IMR-90 (cell line): ENCODE measurements at regions not wholly inside any gene's neighbourhood (a gene's known extent, or its start where the extent isn't known, plus 50 kb on each side); places are given as distances from the start of the nearest gene placed in this dataset.

Source experiments
- ATAC-seq: fragments of 200-7000 bp; cut with Tn5 transposase; 2 replicates; pipeline ENCODE4 v1.9.1; 2020; ENCODE audit warnings: low read depth, mild to moderate bottlenecking, moderate library complexity
- BruUV-seq: library from RNA; stranded (reverse); fragments of 400-500 nt; replicated peaks from 2 replicates; lab custom pipeline; 2021; lab: Mats Ljungman, UMichigan
- CTCF ChIA-PET: fragments of 300-600 bp; formaldehyde crosslinking; extraction: SDS; loops from one replicate; lab custom pipeline; 2021; ENCODE audit warnings: antibody characterized with exemption; lab: Yijun Ruan, JAX
- POLR2A ChIA-PET: fragments of 300-600 bp; sonication (Branson Sonifier 250); formaldehyde crosslinking; loops from one replicate; lab custom pipeline; 2022; ENCODE audit warnings: antibody characterized with exemption; ENCODE audit not compliant: unreplicated experiment; lab: Charles Lee
- DNase-seq: peaks from one replicate; pipeline ENCODE4 v3.0.0; 2013
- H2AFZ ChIP-seq: replicated peaks from 2 replicates; pipeline ENCODE3; 2013; ENCODE audit warnings: low read length, mild to moderate bottlenecking; ENCODE audit not compliant: poor library complexity
- H2AK5ac ChIP-seq: 2 replicates; pipeline ENCODE4 v1.6.1; 2013; ENCODE audit warnings: low read depth, low read length, inconsistent platforms
- H2AK9ac ChIP-seq: replicated peaks from 2 replicates; pipeline ENCODE3; 2013; ENCODE audit warnings: mild to moderate bottlenecking, low read depth, low read length, moderate library complexity; ENCODE audit not compliant: poor library complexity
- H2BK120ac ChIP-seq: 2 replicates; pipeline ENCODE4 v1.6.1; 2013; ENCODE audit warnings: low read depth, low read length, inconsistent platforms
- H2BK15ac ChIP-seq: 3 replicates; pipeline ENCODE4 v1.6.1; 2013; ENCODE audit warnings: low read depth, low read length, inconsistent platforms
- H2BK20ac ChIP-seq: 2 replicates; pipeline ENCODE4 v1.6.1; 2013; ENCODE audit warnings: low read depth, mild to moderate bottlenecking, inconsistent platforms, low read length, moderate library complexity
- H2BK5ac ChIP-seq: 2 replicates; pipeline ENCODE4 v1.6.1; 2013; ENCODE audit warnings: mild to moderate bottlenecking, low read depth, low read length, inconsistent platforms; ENCODE audit not compliant: poor library complexity, severe bottlenecking
- H3K14ac ChIP-seq: replicated peaks from 2 replicates; pipeline ENCODE4 v1.6.1; 2013; ENCODE audit warnings: low read depth, low read length, inconsistent platforms
- H3K18ac ChIP-seq: 2 replicates; pipeline ENCODE4 v1.6.1; 2013; ENCODE audit warnings: low read depth, low read length, control low read depth
- H3K23ac ChIP-seq: 2 replicates; pipeline ENCODE4 v1.6.1; 2013; ENCODE audit warnings: low read depth, low read length, inconsistent platforms
- H3K27ac ChIP-seq: 2 replicates; pipeline ENCODE4 v1.5.1; 2013; ENCODE audit warnings: mild to moderate bottlenecking, control low read depth, low read length; ENCODE audit not compliant: insufficient read depth
- H3K27me3 ChIP-seq: 2 replicates; pipeline ENCODE4 v1.6.1; 2013; ENCODE audit warnings: low read length; ENCODE audit not compliant: control insufficient read depth, insufficient read depth
- H3K36me3 ChIP-seq: 2 replicates; pipeline ENCODE4 v1.6.1; 2013; ENCODE audit warnings: low read length, mixed read lengths; ENCODE audit not compliant: control insufficient read depth, insufficient read depth
- H3K4ac ChIP-seq: 2 replicates; pipeline ENCODE4 v1.6.1; 2013; ENCODE audit warnings: low read depth, low read length, inconsistent platforms
- H3K4me1 ChIP-seq: 2 replicates; pipeline ENCODE4 v1.6.1; 2013; ENCODE audit warnings: low read length, mixed read lengths; ENCODE audit not compliant: control insufficient read depth, insufficient read depth
- H3K4me2 ChIP-seq: 2 replicates; pipeline ENCODE4 v1.6.1; 2013; ENCODE audit warnings: low read depth, mild to moderate bottlenecking, control low read depth, low read length, moderate library complexity
- H3K4me3 ChIP-seq: 2 replicates; pipeline ENCODE4 v1.5.1; 2013; ENCODE audit warnings: low read depth, mild to moderate bottlenecking, control low read depth, low read length, moderate library complexity; ENCODE audit not compliant: insufficient read depth
- H3K56ac ChIP-seq: 2 replicates; pipeline ENCODE4 v1.6.1; 2013; ENCODE audit warnings: low read length, inconsistent platforms; ENCODE audit not compliant: insufficient read depth; ENCODE audit errors: extremely low read depth
- H3K79me1 ChIP-seq, 2 experiments: 2 replicates each; pipeline ENCODE4 v1.6.1; 2013; ENCODE audit warnings: low read length in 2 of 2, inconsistent platforms in 1 of 2, low read depth in 1 of 2
- H3K9ac ChIP-seq: 2 replicates; pipeline ENCODE4 v1.6.1; 2013; ENCODE audit warnings: low read depth, low read length, control low read depth
- H3K9me1 ChIP-seq: 2 replicates; pipeline ENCODE4 v1.6.1; 2013; ENCODE audit warnings: low read length, inconsistent platforms; ENCODE audit not compliant: insufficient read depth
- H3K9me3 ChIP-seq: 2 replicates; pipeline ENCODE4 v1.6.1; 2013; ENCODE audit warnings: low read length; ENCODE audit not compliant: control insufficient read depth, insufficient read depth
- H4K20me1 ChIP-seq: 2 replicates; pipeline ENCODE4 v1.6.1; 2013; ENCODE audit warnings: low read length, inconsistent platforms; ENCODE audit not compliant: insufficient read depth
- H4K5ac ChIP-seq: 2 replicates; pipeline ENCODE4 v1.6.1; 2013; ENCODE audit warnings: mild to moderate bottlenecking, low read depth, low read length, control low read depth
- H4K8ac ChIP-seq, 2 experiments: 2 replicates each; pipeline ENCODE4 v1.6.1; 2013; ENCODE audit warnings: low read depth in 2 of 2, low read length in 2 of 2, control low read depth in 1 of 2, inconsistent platforms in 1 of 2
- H4K91ac ChIP-seq: 2 replicates; pipeline ENCODE4 v1.6.1; 2013; ENCODE audit warnings: low read depth, low read length, inconsistent platforms; ENCODE audit not compliant: insufficient read depth
- CEBPB ChIP-seq: IDR thresholded peaks from 2 replicates; pipeline ENCODE4 v1.6.1; 2012; ENCODE audit warnings: low read depth, low read length, improper control_type of control experiment
- WGBS, 2 experiments: methylation state at CpG; one replicate each; pipeline versions ENCODE4 v1.1.5 to v1.1.7; 2013; ENCODE audit warnings: missing lambda C conversion rate in 2 of 2; ENCODE audit not compliant: insufficient read length in 1 of 2; ENCODE audit errors: extremely low coverage in 2 of 2; 5-methylcytosine and 5-hydroxymethylcytosine counted together
- dilution Hi-C: fragments of 300-500 bp; cut with HindIII; formaldehyde crosslinking; loops from one replicate; pipeline ENCODE4 v1.14.3; 2018; ENCODE audit warnings: low sequenced_read_pairs; ENCODE audit not compliant: unreplicated experiment
- in situ Hi-C: fragments of 300-500 bp; cut with MboI; formaldehyde crosslinking; loops from 3 replicates; pipeline ENCODE4 v1.14.3; 2019; ENCODE audit warnings: low sequenced_read_pairs, inconsistent platforms, mixed read lengths
- intact Hi-C: fragments of 100-400 bp; cut with micrococcal nuclease; formaldehyde crosslinking; loops from 2 replicates; pipeline ENCODE4 v1.10.0; 2022

GRCh38 chr22:44383064-44383575, 70.4 kb upstream of the SHISAL1 start:
- ChIA-PET POLR2A (interaction anchor here (0.5 kb wide), 1 partner anchor 63 kb away, joined by 3 read pairs; no protein-coding TSS in a partner anchor), CTCF (no interaction called here)
- Histone ChIP-seq H3K4me2 (no peak overlapping the region), H3K9me3 (peaks cover 5% of the 10 kb centered on the region), H4K5ac (no peak overlapping the region), H3K79me1 (no peaks in the 10 kb centered on the region), H4K91ac (no peak overlapping the region), H3K4me3 (no peak overlapping the region), H2BK15ac (no peak overlapping the region), H3K27ac (no peak overlapping the region), H3K4me1 (no peaks in the 10 kb centered on the region; the same call in 1 of the 2 replicates), H3K14ac (no peak overlapping the region), H2BK120ac (no peak overlapping the region), H2AK5ac (no peak overlapping the region; the same call in 1 of the 2 replicates), H3K56ac (no peak overlapping the region), H4K20me1 (no peaks in the 10 kb centered on the region), H2BK20ac (no peak overlapping the region), H3K27me3 (peaks cover 22% of the 10 kb centered on the region), H3K9me1 (0 out of 2 replicates have a peak, but pooled peaks cover 3% of the 10 kb centered on the region), H3K4ac (no peak overlapping the region), H2BK5ac (no peak overlapping the region), H3K23ac (no peak overlapping the region), H2AK9ac (peak overlapping the region; percentile 34), H3K36me3 (no peaks in the 10 kb centered on the region), H3K18ac (no peak overlapping the region), H2AFZ (no peak overlapping the region), H3K9ac (no peak overlapping the region), H4K8ac (no peak overlapping the region)
- intact Hi-C loops, result no loop called here
- DNase-seq (no peak), ATAC-seq (no peak)
- WGBS, 2 experiments, result 81% methylated on average over 4 of the region's 6 CpGs; no CpG with 5 or more reads in 1 of the 2 experiments
- in situ Hi-C loops, result no loop called here
- dilution Hi-C loops, result no loop called here
- no peak for TF ChIP-seq CEBPB
- no TSS peak for BruUV-seq
